Gastrocnemius medialis (tissue), 4 donors: ENCODE measurements at regions not wholly inside any gene's neighbourhood (a gene's known extent, or its start where the extent isn't known, plus 50 kb on each side); places are given as distances from the start of the nearest gene placed in this dataset.
"Not testable (repeated sequence)": the region's sequence is repeated elsewhere in the genome, so short reads cannot be mapped to it uniquely, and the experiment has no call there.

ENCODE experiments used
- ATAC-seq, 2 donors: fragments of 150-250 bp; one replicate each; pipeline ENCODE4 v1.9.1; 2016
- DNase-seq, 2 donors: peaks; one replicate each; pipeline ENCODE4 v3.0.0-alpha.2; 2019
- H3K27ac ChIP-seq, 4 donors: fragments of 200-600 bp; sonication (generic); 1 replicate in 1 of 4; 2 replicates in 3 of 4; pipeline ENCODE4 v1.5.1; 2016 to 2018; ENCODE audit warnings: mild to moderate bottlenecking in 2 of 4, moderate library complexity in 1 of 4
- H3K27me3 ChIP-seq, 3 donors: fragments of 200-600 bp; sonication (generic) in 2 of 3; 1 replicate in 1 of 3; 2 replicates in 2 of 3; pipeline versions ENCODE4 v1.5.1 to v1.6.0; 2016 to 2019; ENCODE audit warnings: mild to moderate bottlenecking in 1 of 3, moderate library complexity in 1 of 3
- H3K36me3 ChIP-seq, 2 donors: fragments of 200-600 bp; sonication (generic) in 1 of 2; one replicate each; pipeline ENCODE4 v1.5.1; 2017 to 2018
- H3K4me1 ChIP-seq, 2 donors: fragments of 200-600 bp; sonication (generic) in 1 of 2; one replicate each; pipeline ENCODE4 v1.5.1; 2016 to 2017; ENCODE audit warnings: mild to moderate bottlenecking in 2 of 2
- H3K4me3 ChIP-seq, 4 donors: fragments of 200-600 bp; sonication (generic) in 3 of 4; 1 replicate in 1 of 4; 2 replicates in 3 of 4; pipeline ENCODE4 v1.5.1; 2016 to 2019; ENCODE audit warnings: mild to moderate bottlenecking in 2 of 4
- H3K9me3 ChIP-seq, 3 donors: fragments of 200-600 bp; sonication (generic) in 2 of 3; 1 replicate in 1 of 3; 2 replicates in 2 of 3; pipeline ENCODE4 v1.5.1; 2016 to 2019
- POLR2A ChIP-seq, 2 donors: fragments of 450-650 bp; IDR thresholded peaks; one replicate each; pipeline ENCODE4 v1.6.1; 2017; ENCODE audit warnings: antibody characterized with exemption in 2 of 2, mild to moderate bottlenecking in 2 of 2, moderate library complexity in 2 of 2
- in situ Hi-C, 4 donors: fragments of 200-750 bp; cut with MboI; loops; one replicate each; pipeline versions ENCODE4 v1.15.0 to v1.8.0; 2017; ENCODE audit warnings: low sequenced_read_pairs in 4 of 4
- intact Hi-C: fragments of 100-400 bp; cut with DNase I; formaldehyde crosslinking; loops from one replicate; pipeline ENCODE4 v1.15.1; 2023; ENCODE audit warnings: low total_unique reads
- TF ChIP-seq, protein P1 (sequence below), 5 experiments: fragments of 450-650 bp in 3 of 5; fragments of 200-600 bp in 2 of 5; sonication (generic) in 2 of 5; IDR thresholded peaks in 4 of 5; conservative IDR thresholded peaks in 1 of 5; 1 replicate in 4 of 5; 2 replicates in 1 of 5; pipeline ENCODE4 v1.5.1; 2016 to 2019; ENCODE audit warnings: antibody characterized with exemption in 5 of 5, mild to moderate bottlenecking in 3 of 5, moderate library complexity in 3 of 5

DNA sequence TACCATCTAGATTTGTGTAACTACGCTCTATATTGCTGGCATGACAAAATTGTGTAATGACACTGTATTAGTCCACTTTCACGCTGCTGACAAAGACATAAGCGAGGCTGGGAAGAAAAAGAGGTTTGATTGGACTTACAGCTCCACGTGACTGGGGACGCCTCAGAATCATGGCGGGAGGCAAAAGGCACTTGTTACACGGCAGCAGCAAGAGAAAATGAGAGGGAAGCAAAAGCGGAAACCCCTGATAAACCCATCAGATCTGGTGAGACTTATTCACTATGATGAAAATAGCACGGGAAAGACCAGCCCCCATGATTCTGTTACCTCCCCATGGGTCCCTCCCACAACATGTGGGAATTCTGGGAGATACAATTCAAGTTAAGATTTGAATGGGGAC lies 905.7 kb downstream of the DIPK2A start:
- ATAC-seq: no peak
- Histone ChIP-seq H3K4me3 (no peak overlapping the region), H3K36me3 (no peaks in the 10 kb centered on the region), H3K27me3 (no peaks in the 10 kb centered on the region), H3K27ac (no peak overlapping the region), H3K9me3 (no peaks in the 10 kb centered on the region), H3K4me1 (no peaks in the 10 kb centered on the region)
- TF ChIP-seq POLR2A (IDR thresholded peaks at IDR 0.05): no peak
- TF ChIP-seq, protein P1, sequence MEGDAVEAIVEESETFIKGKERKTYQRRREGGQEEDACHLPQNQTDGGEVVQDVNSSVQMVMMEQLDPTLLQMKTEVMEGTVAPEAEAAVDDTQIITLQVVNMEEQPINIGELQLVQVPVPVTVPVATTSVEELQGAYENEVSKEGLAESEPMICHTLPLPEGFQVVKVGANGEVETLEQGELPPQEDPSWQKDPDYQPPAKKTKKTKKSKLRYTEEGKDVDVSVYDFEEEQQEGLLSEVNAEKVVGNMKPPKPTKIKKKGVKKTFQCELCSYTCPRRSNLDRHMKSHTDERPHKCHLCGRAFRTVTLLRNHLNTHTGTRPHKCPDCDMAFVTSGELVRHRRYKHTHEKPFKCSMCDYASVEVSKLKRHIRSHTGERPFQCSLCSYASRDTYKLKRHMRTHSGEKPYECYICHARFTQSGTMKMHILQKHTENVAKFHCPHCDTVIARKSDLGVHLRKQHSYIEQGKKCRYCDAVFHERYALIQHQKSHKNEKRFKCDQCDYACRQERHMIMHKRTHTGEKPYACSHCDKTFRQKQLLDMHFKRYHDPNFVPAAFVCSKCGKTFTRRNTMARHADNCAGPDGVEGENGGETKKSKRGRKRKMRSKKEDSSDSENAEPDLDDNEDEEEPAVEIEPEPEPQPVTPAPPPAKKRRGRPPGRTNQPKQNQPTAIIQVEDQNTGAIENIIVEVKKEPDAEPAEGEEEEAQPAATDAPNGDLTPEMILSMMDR (IDR thresholded peaks at IDR 0.05 in 4 of 5, conservative IDR thresholded peaks at IDR 0.05 in 1 of 5): no peak
- in situ Hi-C loops: no loop called here
- no peak for DNase-seq
- intact Hi-C loops: no loop called here

DNA sequence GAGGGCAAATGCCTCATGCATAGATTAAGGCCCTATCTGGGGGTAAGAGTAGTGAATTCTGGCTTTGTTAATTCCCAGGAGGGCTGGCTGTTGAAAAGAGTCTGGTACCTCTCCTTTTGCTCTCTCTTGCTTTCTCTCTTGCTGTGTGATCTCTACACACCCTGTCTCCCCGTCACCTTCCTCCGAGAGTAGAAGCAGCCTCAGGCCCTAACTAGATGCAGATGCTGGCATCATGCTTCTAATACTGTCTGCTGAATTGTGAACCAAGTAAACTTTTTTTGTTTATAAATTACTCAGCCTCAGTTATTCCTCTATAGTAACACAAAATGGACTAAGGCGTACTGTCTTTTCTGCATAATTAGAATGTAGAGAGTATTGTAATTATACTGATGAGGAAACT lies 908.1 kb downstream of the DIPK2A start:
- intact Hi-C loops: no loop called here
- H3K27ac ChIP-seq: no peak overlapping the region
- no peak for TF ChIP-seq POLR2A (IDR thresholded peaks at IDR 0.05)
- TF ChIP-seq, protein P1 (IDR thresholded peaks at IDR 0.05 in 4 of 5, conservative IDR thresholded peaks at IDR 0.05 in 1 of 5): no peak
- no peaks in the 10 kb centered on the region for H3K4me1 ChIP-seq
- in situ Hi-C loops: no loop called here
- no peak overlapping the region for H3K4me3 ChIP-seq
- no peaks in the 10 kb centered on the region for H3K36me3 ChIP-seq
- no peaks in the 10 kb centered on the region for H3K9me3 ChIP-seq
- no peaks in the 10 kb centered on the region for H3K27me3 ChIP-seq
- DNase-seq (no peak), ATAC-seq (no peak)

DNA sequence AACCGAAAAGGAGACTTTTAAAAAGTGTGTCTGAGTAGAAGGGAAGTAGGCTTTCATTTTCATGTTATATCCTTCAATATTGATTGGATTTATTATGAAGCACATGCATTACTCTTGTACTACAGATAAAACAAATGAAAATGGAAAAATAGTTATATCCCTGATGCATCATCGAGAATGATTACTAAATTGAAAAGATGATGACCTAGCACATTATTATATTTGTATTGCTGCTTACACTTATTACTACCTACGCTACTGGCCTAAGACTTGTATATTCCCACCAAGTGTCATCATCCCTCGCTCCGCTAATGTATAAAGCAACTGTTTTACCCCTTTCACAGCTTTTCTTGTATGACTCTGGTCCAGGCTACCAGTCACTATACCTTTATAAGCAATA lies 922.4 kb downstream of the DIPK2A start:
- ATAC-seq: no peak
- TF ChIP-seq POLR2A (IDR thresholded peaks at IDR 0.05): no peak
- TF ChIP-seq, protein P1 (IDR thresholded peaks at IDR 0.05 in 4 of 5, conservative IDR thresholded peaks at IDR 0.05 in 1 of 5): no peak
- Histone ChIP-seq H3K36me3 (no peaks in the 10 kb centered on the region), H3K27me3 (no peaks in the 10 kb centered on the region), H3K4me1 (no peaks in the 10 kb centered on the region), H3K4me3 (no peak overlapping the region), H3K27ac (no peak overlapping the region), H3K9me3 (no peaks in the 10 kb centered on the region)
- in situ Hi-C loops: no loop called here
- DNase-seq: no peak
- intact Hi-C loops: no loop called here

DNA sequence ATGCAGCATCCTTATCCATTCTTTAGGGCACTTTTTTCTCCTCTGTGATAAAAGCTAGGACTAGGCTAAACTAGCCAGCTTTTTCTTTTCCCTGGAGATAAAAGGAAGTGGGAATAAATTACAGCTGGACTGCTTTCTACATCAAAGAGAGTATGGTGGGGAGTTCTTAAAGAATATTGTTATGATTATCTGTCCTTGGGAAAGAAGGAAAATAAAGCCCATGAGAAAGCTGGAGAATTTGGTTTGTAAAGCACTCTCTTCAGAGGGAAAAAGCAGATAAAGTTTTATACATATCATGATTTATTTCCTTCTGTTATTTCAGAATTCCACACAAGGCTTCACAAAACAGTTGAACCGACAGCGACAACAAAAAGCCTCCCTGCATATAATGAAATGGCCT lies 923.0 kb downstream of the DIPK2A start:
- DNase-seq (no peak), ATAC-seq (no peak)
- H3K4me1 ChIP-seq: no peaks in the 10 kb centered on the region
- H3K27ac ChIP-seq: no peak overlapping the region
- H3K36me3 ChIP-seq: no peaks in the 10 kb centered on the region
- in situ Hi-C loops (no loop called here), intact Hi-C loops (no loop called here)
- TF ChIP-seq, protein P1 (IDR thresholded peaks at IDR 0.05 in 4 of 5, conservative IDR thresholded peaks at IDR 0.05 in 1 of 5): no peak
- TF ChIP-seq POLR2A (IDR thresholded peaks at IDR 0.05): no peak
- H3K4me3 ChIP-seq: no peak overlapping the region
- H3K9me3 ChIP-seq: no peaks in the 10 kb centered on the region
- H3K27me3 ChIP-seq: no peaks in the 10 kb centered on the region

DNA sequence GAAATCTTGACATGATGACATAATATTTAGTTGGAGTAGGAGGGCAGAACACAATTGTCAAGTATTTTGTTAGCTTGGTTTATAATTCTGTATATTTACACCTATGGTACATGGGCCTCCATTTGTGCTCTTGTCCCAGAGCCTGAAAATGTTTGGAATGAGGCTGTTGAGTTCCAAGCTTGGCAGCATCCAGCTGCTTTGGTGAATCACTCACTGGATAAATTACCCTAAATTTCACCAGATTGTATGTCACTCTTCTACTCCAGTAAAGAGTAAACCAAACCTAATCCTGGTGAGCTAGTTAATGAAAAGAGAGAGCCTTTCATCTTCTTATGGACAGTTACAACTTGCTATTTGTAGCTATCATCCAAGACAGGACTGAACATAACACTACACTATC lies 928.7 kb downstream of the DIPK2A start:
- intact Hi-C loops: no loop called here
- in situ Hi-C loops: no loop called here
- no peak overlapping the region for H3K27ac ChIP-seq
- no peaks in the 10 kb centered on the region for H3K4me1 ChIP-seq
- H3K27me3 ChIP-seq: no peaks in the 10 kb centered on the region
- TF ChIP-seq POLR2A (IDR thresholded peaks at IDR 0.05): no peak
- TF ChIP-seq, protein P1 (IDR thresholded peaks at IDR 0.05 in 4 of 5, conservative IDR thresholded peaks at IDR 0.05 in 1 of 5): no peak
- no peaks in the 10 kb centered on the region for H3K36me3 ChIP-seq
- DNase-seq: no peak
- H3K9me3 ChIP-seq: no peaks in the 10 kb centered on the region
- H3K4me3 ChIP-seq: no peak overlapping the region
- no peak for ATAC-seq

DNA sequence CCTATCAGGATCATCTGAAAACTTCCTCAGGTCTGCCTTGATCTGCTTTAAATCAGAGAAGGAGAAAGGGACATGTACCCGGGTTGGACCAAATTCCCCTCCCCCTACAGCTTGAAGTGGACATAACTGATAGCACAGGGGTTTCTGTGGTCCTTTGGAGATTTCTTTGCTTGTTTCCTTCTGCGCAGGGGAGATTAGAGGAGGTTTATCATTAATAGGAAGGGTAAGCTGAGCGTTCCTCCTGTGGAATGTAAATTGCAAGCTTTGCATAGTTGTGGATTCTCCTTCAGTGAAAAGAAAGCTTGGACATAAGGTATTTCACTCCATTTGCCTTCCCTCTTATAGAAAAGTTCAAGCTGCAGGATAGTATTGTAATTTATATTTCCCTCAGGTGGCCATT lies 936.0 kb downstream of the DIPK2A start:
- H3K27ac ChIP-seq, H3K4me1 ChIP-seq, DNase-seq, in situ Hi-C loops, ATAC-seq, H3K36me3 ChIP-seq, intact Hi-C loops, H3K27me3 ChIP-seq, H3K4me3 ChIP-seq, H3K9me3 ChIP-seq: not testable (repeated sequence)
